NCI-H345 (cell line): ENCODE measurements at regions not wholly inside any gene's neighbourhood (a gene's known extent, or its start where the extent isn't known, plus 50 kb on each side); places are given as distances from the start of the nearest gene placed in this dataset.
A peak's percentile ranks its signal among the peaks of the same experiment; 100 is the strongest.

Source experiments
- DNase-seq: peaks from one replicate; lab custom pipeline; 2025; lab: John Stamatoyannopoulos, UW

DNA sequence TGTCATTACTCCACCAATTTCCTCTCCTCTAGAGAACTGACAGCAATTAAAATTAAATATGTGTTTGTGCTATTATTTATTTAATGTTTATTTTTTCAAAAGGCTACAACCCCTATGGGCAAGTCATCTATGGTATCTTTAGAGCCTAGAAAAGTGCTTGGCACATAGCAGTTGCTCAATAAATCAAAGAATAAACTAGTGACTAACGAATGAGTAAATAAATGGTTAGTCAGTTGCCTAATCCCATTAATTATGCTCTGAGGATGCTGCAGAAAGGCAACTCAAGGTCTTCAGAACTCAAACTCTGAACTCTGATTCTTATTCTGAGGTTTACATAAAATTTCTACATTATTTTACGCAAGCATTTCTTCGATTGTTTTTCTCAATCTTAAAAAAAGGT lies 193.0 kb upstream of the TSHZ2 start:
- DNase-seq, result no peak

DNA sequence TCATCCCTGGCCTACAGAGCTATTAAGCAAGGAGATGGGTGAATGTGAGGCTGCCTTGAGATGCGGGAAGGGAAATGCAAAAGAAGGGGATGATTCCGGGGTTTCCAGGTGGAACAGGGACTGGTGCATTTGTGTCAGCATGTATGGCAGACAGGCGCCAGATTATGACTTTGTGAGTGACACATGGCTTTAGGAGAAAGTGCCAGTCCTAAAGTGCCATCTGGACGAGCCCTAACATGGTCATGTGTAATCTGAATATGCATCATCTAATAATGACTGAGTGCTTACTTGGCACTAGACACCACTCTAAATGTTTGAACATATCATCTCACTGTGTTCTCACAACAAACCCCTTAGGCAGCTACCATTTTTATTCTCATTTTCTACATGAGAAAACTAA lies 195.0 kb upstream of the TSHZ2 start:
- DNase-seq, result no peak

DNA sequence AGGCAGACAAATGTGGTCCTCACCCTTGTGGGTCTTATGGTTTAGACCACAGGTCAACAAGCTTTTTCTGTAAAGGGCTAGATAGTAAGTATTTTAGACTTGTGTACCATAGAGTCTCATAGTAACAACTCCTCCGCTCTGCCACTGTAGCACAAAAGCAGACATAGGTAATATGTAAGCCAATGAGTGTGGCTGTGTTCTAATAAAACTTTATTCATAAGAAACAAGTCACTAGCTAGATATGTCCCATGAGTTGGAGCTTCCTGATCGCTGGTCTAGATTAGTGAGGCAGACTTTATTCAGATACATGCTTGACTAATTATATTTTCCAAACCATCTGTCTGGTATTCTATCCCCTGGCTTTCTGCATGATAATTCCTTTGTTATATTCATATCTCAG lies 196.4 kb upstream of the TSHZ2 start:
- no peak for DNase-seq

DNA sequence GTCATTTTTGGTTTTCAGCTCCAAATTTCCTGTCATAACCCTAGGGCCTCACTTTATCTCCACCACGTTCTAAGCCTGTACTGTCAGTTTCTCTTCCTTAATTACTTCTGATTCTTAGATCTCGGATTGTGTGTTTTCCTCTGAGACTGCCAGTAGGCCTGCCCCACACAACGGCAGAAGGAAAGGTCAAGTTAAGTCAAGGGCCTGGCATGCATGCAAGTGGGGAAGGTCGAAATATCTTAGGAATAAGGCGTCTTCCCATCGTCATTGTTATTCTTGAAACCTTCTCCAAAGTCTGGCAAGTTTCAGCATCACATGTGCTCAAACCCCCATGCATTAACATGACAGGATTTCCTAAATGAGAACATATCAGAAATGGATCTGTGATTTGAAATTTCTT lies 203.5 kb upstream of the TSHZ2 start:
- no peak for DNase-seq

DNA sequence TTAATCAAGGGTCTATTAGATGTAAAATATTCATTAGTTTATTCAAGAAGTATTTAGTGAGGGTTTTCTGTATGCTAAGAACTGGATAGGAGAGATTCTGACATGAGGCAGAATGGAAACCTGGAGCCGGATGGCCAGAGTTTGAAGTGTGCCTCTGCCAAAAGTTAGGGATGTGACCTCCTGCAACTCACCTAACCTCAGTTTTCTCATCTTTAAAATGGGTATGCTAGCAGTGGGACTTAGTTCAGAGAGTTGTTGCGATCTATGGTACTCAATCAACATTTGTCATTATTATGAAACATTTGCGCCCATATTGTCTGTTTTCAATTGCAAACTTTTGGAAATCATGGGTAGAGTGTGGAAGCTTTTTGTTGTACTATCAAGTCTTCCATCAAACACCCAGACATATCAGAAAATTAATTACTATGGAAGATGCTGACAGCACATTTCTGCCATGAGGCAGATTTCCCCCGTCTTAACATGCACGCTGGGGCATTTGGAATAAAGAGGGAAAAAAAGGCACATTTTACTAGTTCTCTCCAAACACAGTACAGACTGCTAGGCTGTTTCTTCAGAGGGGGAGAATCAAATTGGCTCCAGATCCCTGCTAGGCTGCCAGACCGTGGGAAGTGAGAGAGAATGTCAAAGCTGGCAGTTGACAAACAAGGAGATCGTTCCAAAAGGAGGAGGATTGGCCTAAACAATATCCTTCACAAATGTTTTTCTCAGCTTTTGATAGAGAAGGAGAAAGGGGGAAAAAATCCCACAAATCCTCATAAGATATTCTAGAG lies 205.3 kb upstream of the TSHZ2 start:
- DNase-seq, result no peak

DNA sequence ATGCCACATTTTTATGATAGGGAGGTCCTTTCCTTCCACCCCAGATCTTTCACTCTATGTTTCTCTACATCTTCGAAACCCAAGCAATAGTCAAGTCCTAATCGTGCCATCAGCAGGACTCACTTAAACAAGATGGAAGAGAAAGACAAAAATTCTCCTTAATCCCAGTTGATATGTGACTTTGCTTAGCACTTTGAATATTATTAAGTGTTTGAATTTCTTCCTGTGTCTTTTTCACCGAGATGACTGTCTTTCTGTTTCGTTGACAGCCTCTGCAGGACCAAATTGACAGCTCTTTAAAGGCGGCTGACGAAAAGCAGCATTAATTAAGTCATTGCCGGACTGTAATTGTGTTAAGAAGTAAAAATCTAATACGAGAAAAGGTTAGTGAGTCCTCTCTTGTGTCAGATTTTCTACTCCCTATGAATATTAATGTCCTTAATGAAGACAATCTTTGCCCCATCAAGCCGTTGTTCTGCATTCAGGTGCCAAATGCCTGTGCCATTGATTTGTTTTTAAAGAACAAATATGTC lies 208.8 kb upstream of the TSHZ2 start:
- DNase-seq, result no peak

DNA sequence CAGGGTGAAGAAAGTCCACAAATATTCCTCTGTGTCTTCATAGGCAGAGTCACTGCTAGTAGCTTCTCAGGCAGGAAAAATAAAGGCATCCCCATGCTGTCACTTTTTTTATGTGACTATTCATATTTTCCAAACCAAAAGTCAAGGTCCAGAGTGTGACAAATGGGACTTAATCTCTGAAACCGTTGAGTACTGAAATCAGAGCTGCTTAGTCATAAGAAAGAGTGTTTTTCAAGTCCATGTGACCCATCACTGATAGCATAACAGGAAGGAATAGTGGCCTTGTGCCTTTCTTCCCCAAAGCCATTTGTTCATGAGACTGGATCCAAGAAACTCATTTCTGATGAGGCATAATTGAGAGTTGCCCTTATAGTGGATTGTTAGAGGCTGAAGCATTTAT lies 210.3 kb upstream of the TSHZ2 start:
- no peak for DNase-seq

DNA sequence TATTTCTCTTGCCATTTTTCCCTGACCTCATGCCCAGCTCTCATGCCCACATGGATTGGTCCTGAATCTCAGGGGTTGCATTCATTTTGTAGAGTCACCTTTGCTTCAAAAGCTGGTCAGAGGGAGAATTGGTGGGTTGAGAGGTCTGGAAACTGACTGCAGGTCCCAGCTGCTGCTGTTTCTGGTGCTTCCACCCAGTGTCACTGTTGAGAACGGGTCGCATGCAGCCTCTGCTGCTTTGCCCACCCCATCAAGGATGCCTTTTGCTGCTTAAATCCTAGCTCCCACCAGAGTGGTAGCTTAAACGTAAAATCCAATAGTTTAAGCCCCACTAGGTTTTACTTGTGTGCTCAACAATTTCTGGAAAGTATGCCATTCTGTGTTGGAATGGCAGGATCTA lies 211.4 kb upstream of the TSHZ2 start:
- no peak for DNase-seq

DNA sequence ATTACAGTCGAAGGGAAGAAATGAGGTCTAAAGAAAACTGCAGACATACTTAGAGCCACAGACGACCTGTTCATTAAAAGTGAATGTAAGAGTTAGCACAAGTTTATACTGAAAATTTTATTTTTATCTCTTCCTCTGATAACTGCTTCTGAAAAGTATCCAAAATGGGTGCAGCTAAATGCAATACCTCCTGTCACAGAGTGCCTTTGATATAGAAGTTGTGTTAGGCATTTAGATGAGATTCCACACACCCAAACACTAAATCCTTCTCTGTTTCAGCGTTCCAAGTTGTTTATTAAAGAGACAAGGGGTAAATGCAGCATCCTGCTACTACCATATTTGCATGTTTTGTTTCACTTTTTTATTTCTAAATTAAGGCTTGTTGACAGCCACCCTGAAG lies 214.7 kb upstream of the TSHZ2 start:
- no peak for DNase-seq

DNA sequence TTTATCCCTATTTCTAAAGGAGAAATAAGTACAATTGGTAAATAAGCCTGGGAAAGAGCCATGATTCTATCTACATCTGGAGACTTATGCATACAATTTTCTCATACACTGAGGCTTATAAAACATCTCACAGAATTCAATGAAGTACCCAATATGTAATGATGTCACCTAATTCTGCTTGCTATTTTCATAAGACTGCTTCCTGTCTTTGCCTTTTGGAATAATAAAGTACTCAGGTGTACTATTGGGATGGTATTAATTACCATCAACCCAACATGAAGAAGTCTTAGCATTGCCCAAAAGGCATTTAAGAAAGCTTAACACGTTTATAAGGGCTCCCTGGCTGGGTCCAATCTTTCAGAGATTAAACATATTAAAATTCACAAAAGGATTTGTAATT lies 216.4 kb upstream of the TSHZ2 start:
- no peak for DNase-seq

DNA sequence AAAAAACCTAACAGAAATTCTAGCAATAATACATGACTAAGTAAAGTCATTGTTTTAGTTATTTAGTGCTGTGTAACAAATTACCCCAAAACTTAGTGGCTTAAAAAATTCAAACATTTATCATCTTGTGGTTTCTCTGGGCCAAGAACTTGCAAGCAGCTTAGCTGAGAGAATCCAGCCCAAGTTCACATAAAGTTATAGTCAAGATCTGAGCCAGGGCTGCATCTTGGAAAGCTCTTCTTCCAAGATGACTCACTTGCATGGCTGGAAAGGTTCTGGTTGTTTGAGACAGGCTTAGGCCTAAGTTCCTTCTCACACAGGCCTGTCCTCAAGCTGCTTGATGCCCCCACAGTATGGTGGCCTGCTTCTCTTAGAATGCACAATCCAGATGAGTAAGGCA lies 217.8 kb upstream of the TSHZ2 start:
- DNase-seq, result no peak

DNA sequence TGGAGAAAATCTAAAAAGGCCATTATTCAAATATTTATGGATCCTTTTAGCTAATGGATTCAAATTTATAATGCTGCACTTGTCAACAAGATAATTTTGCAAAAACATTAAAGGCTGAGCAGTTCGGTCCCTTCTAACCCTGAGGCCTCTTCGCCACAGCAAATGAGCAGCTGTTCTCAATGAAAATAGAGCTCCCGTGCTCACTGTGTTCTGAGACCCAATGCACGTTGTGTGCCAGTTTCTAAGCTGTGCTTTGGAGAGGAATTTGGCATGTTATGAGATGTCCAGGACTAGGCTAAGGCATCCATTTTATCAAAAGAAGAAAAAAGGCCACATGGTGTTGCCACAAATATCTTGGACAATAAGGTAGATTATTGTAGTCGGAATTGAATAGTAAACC lies 220.1 kb upstream of the TSHZ2 start:
- DNase-seq, result no peak

DNA sequence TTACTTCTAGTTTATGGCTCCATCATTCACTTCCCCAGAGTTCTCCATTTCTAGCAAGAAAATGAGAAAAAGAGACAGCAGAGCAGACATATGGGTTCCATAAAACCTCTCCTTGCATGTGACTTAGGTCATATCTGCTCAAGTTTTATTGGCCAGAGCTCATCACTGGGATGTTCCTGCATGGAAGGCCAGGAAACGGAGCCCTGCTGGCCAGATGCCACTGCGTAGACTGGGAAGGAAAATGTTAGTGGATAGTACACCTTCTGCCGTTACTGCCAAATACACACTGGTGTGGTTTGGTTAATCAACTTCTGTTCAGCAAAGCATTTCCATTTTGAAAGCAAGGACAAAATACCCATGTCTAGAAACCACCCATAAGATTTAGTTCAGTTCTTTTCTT lies 220.6 kb upstream of the TSHZ2 start:
- DNase-seq, result no peak

DNA sequence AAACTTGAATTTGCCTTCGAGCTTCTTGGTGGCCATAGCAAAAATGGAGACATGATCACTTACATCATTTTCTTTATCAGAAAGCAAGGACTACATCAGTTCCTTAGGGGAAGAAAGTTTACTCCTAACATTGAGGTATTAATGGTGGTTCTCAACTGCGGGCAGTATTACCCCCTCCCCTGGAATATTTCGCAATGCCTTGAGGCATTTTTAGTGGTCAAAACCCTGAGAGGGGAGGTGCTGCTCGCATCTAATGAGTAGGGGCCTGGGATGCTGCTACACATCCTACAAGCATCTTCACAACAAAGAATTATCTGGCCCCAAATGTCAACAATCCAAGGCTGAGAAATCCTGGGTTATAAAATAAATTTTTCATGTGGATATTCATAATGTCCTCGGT lies 222.2 kb upstream of the TSHZ2 start:
- no peak for DNase-seq

DNA sequence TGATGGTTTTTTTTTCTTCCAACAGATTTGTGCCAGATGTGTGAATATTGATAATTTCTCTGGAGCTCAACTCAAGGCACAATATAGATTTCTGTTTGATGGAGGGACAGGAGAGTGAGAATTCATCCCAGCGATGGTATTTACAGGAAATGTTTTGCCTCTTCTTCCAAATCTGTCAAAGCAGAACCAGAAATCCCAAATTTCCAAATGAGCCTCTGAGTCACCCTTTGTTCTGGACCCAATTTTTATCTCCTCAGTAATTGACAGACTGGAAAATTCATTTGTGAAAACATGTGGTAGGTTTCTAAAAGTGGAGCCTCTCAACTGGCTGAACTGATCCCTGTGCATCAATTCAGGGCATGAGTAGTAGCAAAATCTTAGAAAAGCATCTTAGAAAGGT lies 223.2 kb upstream of the TSHZ2 start:
- DNase-seq, result no peak

DNA sequence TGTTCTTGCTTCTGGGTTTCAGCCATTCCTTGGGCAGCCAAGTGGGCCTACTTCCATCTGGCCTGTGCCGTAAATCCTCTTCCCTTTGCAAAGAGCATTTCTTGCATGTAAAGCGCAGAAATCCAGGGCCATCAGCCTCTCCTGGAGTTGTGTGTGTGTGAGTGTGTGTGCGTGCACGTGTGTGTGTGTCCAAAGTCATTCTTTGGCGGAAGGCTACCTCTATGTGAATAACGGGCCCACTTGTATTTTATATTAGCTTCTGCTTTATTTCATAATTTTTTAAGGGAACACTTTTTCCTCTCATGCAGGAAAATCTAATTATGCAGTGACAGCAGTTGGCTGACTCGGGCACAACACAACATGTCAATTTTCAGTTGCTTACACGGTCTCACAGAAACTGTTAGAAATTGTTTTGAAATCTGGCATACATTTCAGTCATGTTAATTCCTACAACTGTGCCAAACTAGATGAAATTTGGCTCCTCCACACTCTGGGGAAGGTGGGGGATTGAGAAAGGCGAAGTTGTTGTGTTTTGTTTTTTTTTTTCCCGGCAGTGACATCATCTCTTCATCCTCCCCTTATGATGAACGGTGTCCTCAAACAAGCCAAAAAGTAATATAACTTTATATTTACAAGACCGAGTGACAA lies 223.7 kb upstream of the TSHZ2 start:
- DNase-seq, result no peak

DNA sequence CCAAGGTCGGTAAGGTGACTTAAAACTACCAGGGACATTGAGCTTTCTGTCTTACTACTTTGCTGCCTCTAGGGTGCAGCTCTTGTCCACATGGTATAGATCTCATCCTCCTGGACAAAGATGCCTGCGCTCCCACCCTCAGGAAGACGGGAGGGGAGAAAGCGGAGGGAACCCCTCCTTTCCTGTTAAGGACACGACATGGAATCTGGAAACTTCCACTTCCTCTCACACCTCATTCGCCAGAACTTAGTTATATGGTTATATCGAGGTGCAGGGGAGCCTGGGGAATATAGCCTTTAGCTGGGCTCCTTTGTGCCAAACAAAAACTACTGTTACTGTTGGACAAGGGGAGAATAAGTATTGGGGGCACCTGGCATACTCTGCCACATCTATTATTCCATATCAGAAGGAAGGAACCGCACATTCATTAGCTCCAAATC lies 224.3 kb upstream of the TSHZ2 start:
- no peak for DNase-seq

DNA sequence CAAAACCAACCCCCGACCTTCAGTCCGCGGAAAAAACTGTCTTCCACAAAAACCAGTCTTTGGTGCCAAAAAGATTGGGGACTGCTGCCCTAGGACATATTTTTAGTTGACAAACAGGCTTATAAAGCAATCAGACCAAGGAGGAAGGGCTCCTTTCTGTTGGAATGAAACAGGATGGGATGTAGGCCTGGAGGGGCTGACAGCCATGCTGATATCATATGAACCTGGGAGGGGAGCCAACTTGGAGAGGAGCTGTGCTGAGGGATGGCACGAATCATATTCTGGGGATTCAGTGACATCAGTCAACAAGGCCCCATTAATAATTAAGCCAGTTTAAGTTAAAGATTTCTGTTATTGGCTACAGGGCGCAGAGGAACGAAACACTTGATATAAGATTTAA lies 225.4 kb upstream of the TSHZ2 start:
- no peak for DNase-seq

DNA sequence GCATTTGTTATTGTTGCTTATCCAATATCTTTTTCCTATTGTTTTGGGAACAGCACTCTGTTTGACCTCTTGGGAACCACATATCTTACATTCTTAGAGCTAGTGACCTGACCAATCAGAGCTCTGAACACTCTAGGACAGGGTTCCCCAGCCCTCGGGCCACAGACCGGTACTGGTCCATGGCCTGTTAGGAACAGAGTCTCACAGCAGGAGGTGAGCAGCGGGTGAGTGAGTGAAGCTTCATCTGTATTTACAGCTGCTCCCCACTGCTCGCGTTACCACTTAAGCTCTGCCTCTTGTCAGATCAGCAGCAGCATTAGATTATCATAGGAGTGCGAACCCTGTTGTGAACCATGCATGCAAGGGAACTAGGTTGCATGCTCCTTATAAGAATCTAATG lies 226.0 kb upstream of the TSHZ2 start:
- peak; percentile 31 for DNase-seq

DNA sequence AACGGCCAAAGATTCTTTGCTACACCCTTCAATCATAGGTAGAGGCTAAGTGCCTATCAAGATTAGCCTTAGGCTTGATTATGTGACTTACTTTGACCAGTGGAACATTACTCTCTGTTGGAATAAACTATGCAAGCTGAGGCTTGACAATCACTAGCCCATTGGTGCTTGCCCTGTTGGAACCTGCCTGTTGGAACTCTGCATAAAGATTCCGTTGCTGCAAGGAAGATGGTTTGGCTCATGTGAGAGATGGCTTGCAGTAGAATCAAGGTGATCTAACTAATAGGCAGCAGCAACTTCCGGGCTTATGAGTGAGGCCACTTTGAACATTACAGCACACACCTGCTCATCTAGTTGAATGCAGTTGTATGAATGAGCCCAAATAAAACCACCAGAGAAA lies 227.7 kb upstream of the TSHZ2 start:
- DNase-seq, result no peak

DNA sequence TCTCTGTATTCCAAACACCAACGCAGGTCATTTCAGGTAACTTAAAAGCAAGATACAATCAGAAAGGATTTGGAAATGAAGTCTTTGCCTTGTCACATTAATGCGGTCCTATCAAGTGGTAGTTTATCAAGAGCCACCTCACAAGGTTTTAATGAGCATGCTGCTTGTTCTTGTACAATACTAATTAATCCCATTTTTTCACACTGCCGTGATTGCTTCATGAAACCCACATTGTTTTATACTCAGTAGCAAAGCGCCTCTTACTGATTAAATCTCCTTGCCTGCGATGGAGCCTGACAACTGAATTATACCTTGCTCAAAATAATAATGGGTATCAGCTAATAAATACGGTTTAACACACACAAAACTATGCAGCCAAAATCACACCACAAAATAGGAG lies 234.1 kb upstream of the TSHZ2 start:
- DNase-seq, result no peak

DNA sequence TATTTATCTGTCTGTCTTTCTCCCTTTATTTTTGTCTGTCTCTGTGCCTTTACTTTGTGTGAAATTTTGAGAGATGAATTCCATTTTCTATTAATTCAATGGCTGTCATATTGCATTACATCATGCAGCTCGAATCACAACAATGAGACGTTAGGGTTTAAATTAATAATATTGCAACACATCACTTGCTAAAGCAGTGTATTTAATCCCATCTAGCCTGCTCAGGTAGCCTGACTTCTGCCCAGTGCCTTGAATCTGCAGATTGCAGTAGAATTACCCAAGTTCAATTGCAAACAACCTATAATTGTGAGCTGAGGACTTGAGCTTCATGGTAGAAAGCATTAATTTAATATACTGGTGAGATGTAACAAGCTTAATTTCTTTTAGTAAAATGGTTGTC lies 235.7 kb upstream of the TSHZ2 start:
- DNase-seq, result no peak

DNA sequence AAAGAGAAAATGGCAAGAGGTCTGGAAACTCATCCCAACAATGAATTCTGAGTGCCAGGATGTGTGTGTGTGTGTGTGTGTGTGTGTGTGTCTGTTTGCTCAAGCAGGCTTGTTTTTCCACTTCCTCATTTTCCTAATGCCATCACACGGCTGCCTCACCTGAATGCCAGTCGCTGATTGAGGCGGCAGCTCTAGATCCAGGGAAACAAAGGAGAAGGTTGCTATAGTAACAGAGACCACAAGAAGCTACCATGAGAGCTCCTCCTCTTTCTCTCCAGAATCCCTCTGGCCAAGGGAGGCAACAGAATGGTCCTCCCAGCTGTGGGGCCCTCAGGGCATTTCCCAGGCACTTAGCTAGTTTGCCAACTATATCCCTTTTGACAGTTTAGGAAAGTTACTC lies 241.1 kb upstream of the TSHZ2 start:
- DNase-seq, result peak; percentile 3
